Testis (tissue), 2 donors: ENCODE measurements at regions not wholly inside any gene's neighbourhood (a gene's known extent, or its start where the extent isn't known, plus 50 kb on each side); places are given as distances from the start of the nearest gene placed in this dataset.

ENCODE experiments used
- CTCF ChIP-seq, 3 experiments: fragments of 450-650 bp in 2 of 3; fragments of 200-600 bp in 1 of 3; sonication (generic) in 1 of 3; IDR thresholded peaks; one replicate each; pipeline ENCODE4 v1.5.1; 2016 to 2019; ENCODE audit warnings: antibody characterized with exemption in 3 of 3, mild to moderate bottlenecking in 2 of 3, moderate library complexity in 1 of 3
- POLR2A ChIP-seq: fragments of 450-650 bp; IDR thresholded peaks from one replicate; pipeline ENCODE4 v1.6.1; 2017; ENCODE audit warnings: antibody characterized with exemption, mild to moderate bottlenecking, moderate library complexity

- TF ChIP-seq POLR2A (no peak), CTCF (IDR thresholded peaks at IDR 0.05) (no peak)
Measured at GRCh38 chr12:28824193-28824846, 324.8 kb upstream of the FAR2 start.
